ENCODE measurements at regions not wholly inside any gene's neighbourhood (a gene's known extent, or its start where the extent isn't known, plus 50 kb on each side); places are given as distances from the start of the nearest gene placed in this dataset.

DNA sequence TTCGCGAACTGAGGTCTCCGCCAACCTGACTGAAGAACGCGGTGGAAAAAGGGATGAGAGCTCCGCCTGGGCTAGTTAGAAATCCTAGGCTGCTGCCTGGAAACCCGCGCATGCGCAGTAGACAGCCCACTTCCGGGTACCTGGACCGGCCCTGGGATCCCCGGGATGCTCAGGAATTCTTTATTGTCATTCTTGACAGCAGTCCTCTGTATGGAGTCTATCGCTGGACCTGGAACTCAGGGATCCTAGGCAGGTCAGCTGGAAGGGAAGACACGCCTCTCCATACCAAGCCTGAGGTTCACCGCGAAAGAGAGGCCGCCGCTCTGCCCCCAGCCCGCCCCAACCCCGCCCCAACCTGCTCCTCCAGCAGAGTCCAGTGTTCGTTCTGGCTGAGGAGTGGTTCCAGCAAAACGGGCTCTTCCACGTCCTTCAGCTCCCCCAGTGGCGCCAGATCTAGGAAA is 1379.2 kb upstream of the DEFB115 start:
- TF ChIP-seq CTCF (IDR thresholded peaks at IDR 0.05): no peak
- no peak for TF ChIP-seq EZH2 (IDR thresholded peaks at IDR 0.05)

All from neural progenitor cell (in vitro differentiated cells).